ENCODE measurements at regions not wholly inside any gene's neighbourhood (a gene's known extent, or its start where the extent isn't known, plus 50 kb on each side); places are given as distances from the start of the nearest gene placed in this dataset.

DNA sequence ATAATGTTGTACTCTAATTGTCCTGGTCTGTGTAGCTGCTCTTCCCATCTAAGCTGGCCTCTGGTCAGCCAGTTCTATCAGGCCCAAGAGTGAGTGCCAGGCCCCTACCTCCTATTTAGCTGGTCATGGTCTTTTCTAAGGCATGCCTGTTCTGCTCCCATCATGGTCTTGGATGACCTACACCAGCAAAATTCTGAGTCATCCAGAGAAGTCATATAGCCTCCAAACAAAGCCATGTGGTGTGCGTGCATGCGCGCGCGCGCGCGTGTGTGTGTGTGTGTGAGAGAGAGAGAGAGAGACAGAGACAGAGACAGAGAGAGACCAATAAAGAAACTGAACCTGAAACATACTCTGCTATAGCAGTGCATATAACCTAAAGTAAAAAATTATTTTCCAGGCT is 254.4 kb downstream of the BRINP2 start:
- Histone ChIP-seq H3K9me1 (ENCODE audit: insufficient read depth, low read length) (no peaks in the 10 kb centered on the region), H4K5ac (ENCODE audit: low read depth, low read length) (no peak overlapping the region), H2AK9ac (replicated peaks; ENCODE audit: low read depth, low read length, poor library complexity) (no peak overlapping the region), H2AFZ (replicated peaks; ENCODE audit: low read length, poor library complexity) (no peak overlapping the region), H3K23ac (ENCODE audit: low read depth, low read length) (no peak overlapping the region), H3K9me3 (ENCODE audit: control insufficient read depth, insufficient read depth, low read length) (no peaks in the 10 kb centered on the region), H2BK20ac (ENCODE audit: low read depth, low read length) (no peak overlapping the region), H3K27me3 (ENCODE audit: control insufficient read depth, insufficient read depth, low read length) (no peaks in the 10 kb centered on the region), H3K18ac (ENCODE audit: low read depth, low read length) (no peak overlapping the region), H3K4me3 (ENCODE audit: insufficient read depth, low read depth, low read length) (no peak overlapping the region), H3K4me1 (ENCODE audit: control insufficient read depth, insufficient read depth, low read length) (no peaks in the 10 kb centered on the region), H3K14ac (replicated peaks; ENCODE audit: low read depth, low read length) (no peak overlapping the region), H3K4ac (ENCODE audit: low read depth, low read length) (no peak overlapping the region), H3K4me2 (ENCODE audit: low read depth, low read length) (no peak overlapping the region), H3K79me1 (ENCODE audit: low read depth in 1 of 2, low read length in 2 of 2) (no peaks in the 10 kb centered on the region), H3K27ac (ENCODE audit: insufficient read depth, low read length) (no peak overlapping the region), H4K20me1 (ENCODE audit: insufficient read depth, low read length) (no peaks in the 10 kb centered on the region), H3K36me3 (ENCODE audit: control insufficient read depth, insufficient read depth, low read length) (no peaks in the 10 kb centered on the region), H2BK15ac (ENCODE audit: low read depth, low read length) (no peak overlapping the region), H4K8ac (ENCODE audit: low read depth in 2 of 2, low read length in 2 of 2) (no peak overlapping the region), H3K56ac (ENCODE audit: extremely low read depth, insufficient read depth, low read length) (no peak overlapping the region), H4K91ac (ENCODE audit: insufficient read depth, low read depth, low read length) (no peak overlapping the region), H2AK5ac (ENCODE audit: low read depth, low read length) (no peak overlapping the region), H2BK5ac (ENCODE audit: low read depth, low read length, poor library complexity, severe bottlenecking) (no peak overlapping the region), H2BK120ac (ENCODE audit: low read depth, low read length) (no peak overlapping the region), H3K9ac (ENCODE audit: low read depth, low read length) (no peak overlapping the region)
- DNase-seq (no peak), ATAC-seq (ENCODE audit: low read depth) (no peak)
- intact Hi-C loops (cut with micrococcal nuclease) (no loop called here), in situ Hi-C loops (cut with MboI; ENCODE audit: low sequenced_read_pairs) (no loop called here), dilution Hi-C loops (cut with HindIII; ENCODE audit: low sequenced_read_pairs, unreplicated experiment) (no loop called here)
- CTCF ChIA-PET, result no interaction called here
- TF ChIP-seq MAFK (IDR thresholded peaks at IDR 0.05; ENCODE audit: low read depth, low read length) (no peak), CEBPB (IDR thresholded peaks at IDR 0.05; ENCODE audit: low read depth, low read length) (no peak), POLR2A (IDR thresholded peaks at IDR 0.05; ENCODE audit: low read depth, low read length) (no peak), SMC3 (IDR thresholded peaks at IDR 0.05; ENCODE audit: low read depth, low read length) (no peak), RAD21 (IDR thresholded peaks at IDR 0.05; ENCODE audit: low read length) (no peak), NFE2L2 (IDR thresholded peaks at IDR 0.05; ENCODE audit: low read depth, low read length) (no peak), FOS (IDR thresholded peaks at IDR 0.05; ENCODE audit: low read depth, low read length) (no peak), RFX5 (IDR thresholded peaks at IDR 0.05; ENCODE audit: low read depth, low read length) (no peak), BHLHE40 (IDR thresholded peaks at IDR 0.05; ENCODE audit: low read depth, low read length) (no peak), ELK1 (IDR thresholded peaks at IDR 0.05; ENCODE audit: borderline replicate concordance, low read depth, low read length) (no peak), CHD1 (IDR thresholded peaks at IDR 0.05; ENCODE audit: low read depth, low read length) (no peak), RCOR1 (IDR thresholded peaks at IDR 0.05; ENCODE audit: insufficient replicate concordance, low read length) (no peak), MXI1 (IDR thresholded peaks at IDR 0.05; ENCODE audit: borderline replicate concordance, low read depth, low read length) (no peak), MAZ (IDR thresholded peaks at IDR 0.05; ENCODE audit: borderline replicate concordance, low read depth, low read length) (no peak), CTCF (conservative IDR thresholded peaks at IDR 0.05; ENCODE audit: low read depth, low read length) (no peak)
- TF ChIP-seq, protein P1, sequence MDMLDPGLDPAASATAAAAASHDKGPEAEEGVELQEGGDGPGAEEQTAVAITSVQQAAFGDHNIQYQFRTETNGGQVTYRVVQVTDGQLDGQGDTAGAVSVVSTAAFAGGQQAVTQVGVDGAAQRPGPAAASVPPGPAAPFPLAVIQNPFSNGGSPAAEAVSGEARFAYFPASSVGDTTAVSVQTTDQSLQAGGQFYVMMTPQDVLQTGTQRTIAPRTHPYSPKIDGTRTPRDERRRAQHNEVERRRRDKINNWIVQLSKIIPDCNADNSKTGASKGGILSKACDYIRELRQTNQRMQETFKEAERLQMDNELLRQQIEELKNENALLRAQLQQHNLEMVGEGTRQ (IDR thresholded peaks at IDR 0.05; ENCODE audit: low read depth, low read length), result no peak
- POLR2A ChIA-PET (ENCODE audit: unreplicated experiment), result no interaction called here
- BruUV-seq (replicated peaks), result no TSS peak
- no CpG with 5 or more reads among the region's 8 CpGs for WGBS, 2 experiments (ENCODE audit: extremely low coverage in 2 of 2, insufficient read length in 1 of 2)
